ENCODE measurements at regions not wholly inside any gene's neighbourhood (a gene's known extent, or its start where the extent isn't known, plus 50 kb on each side); places are given as distances from the start of the nearest gene placed in this dataset.

- TF ChIP-seq POLR2A (IDR thresholded peaks at IDR 0.05) (no peak), CTCF (IDR thresholded peaks at IDR 0.05) (no peak)
Observed at GRCh38 chr1:232250838-232251237, 379.1 kb downstream of the SIPA1L2 start.
